Upper lobe of left lung (tissue), 6 donors: ENCODE measurements at regions not wholly inside any gene's neighbourhood (a gene's known extent, or its start where the extent isn't known, plus 50 kb on each side); places are given as distances from the start of the nearest gene placed in this dataset.
A peak's percentile ranks its signal among the peaks of the same experiment; 100 is the strongest.

ENCODE experiments used
- ATAC-seq, 2 donors: fragments of 200-7000 bp; cut with Tn5 transposase; one replicate each; pipeline ENCODE4 v1.9.1; 2022; ENCODE audit warnings: mild to moderate bottlenecking in 2 of 2, moderate library complexity in 2 of 2; ENCODE audit not compliant: low FRiP score in 2 of 2
- DNase-seq, 2 donors: peaks; one replicate each; pipeline ENCODE4 v3.0.0-alpha.2; 2019 to 2020
- H3K27ac ChIP-seq, 4 donors: fragments of 200-600 bp; sonication (generic); one replicate each; pipeline ENCODE4 v1.5.1; 2016 to 2019
- H3K27me3 ChIP-seq, 4 donors: fragments of 200-600 bp; sonication (generic); one replicate each; pipeline ENCODE4 v1.5.1; 2017 to 2019
- H3K36me3 ChIP-seq, 4 donors: fragments of 200-600 bp; sonication (generic); one replicate each; pipeline ENCODE4 v1.5.1; 2016 to 2019
- H3K4me1 ChIP-seq, 4 donors: fragments of 200-600 bp; sonication (generic); one replicate each; pipeline ENCODE4 v1.5.1; 2018 to 2019
- H3K4me3 ChIP-seq, 4 donors: fragments of 200-600 bp; sonication (generic); one replicate each; pipeline ENCODE4 v1.5.1; 2017 to 2019; ENCODE audit warnings: mild to moderate bottlenecking in 2 of 4, moderate library complexity in 1 of 4
- H3K9me3 ChIP-seq, 4 donors: fragments of 200-600 bp; sonication (generic); one replicate each; pipeline ENCODE4 v1.5.1; 2018 to 2019
- CTCF ChIP-seq, 6 experiments: fragments of 450-650 bp in 4 of 6; fragments of 200-600 bp in 2 of 6; sonication (generic) in 2 of 6; IDR thresholded peaks; one replicate each; pipeline ENCODE4 v1.5.1; 2016 to 2019; ENCODE audit warnings: antibody characterized with exemption in 6 of 6
- EP300 ChIP-seq, 4 donors: sonication (generic); formaldehyde crosslinking; IDR thresholded peaks; one replicate each; pipeline ENCODE4 v1.5.1; 2017; ENCODE audit warnings: antibody characterized with exemption in 4 of 4, control low read depth in 2 of 4
- POLR2A ChIP-seq, 4 donors: fragments of 450-650 bp; IDR thresholded peaks; one replicate each; pipeline ENCODE4 v1.5.1; 2016 to 2017; ENCODE audit warnings: antibody characterized with exemption in 4 of 4, mild to moderate bottlenecking in 2 of 4
- POLR2AphosphoS5 ChIP-seq, 2 donors: sonication (generic); formaldehyde crosslinking; IDR thresholded peaks; one replicate each; pipeline ENCODE4 v1.5.1; 2017; ENCODE audit warnings: antibody characterized with exemption in 2 of 2
- WGBS, 2 donors: methylation state at CpG; one replicate each; pipeline ENCODE4 v1.1.5; 2017 to 2018; 5-methylcytosine and 5-hydroxymethylcytosine counted together
- donor health status: DM: no; HTN: no; CAD: no; lungs with moderate emphysema.
- donor health status: DM: no; HTN: yes; CAD: no; lungs with severe emphysema.

GRCh38 chr2:176582176-176582575 lies 312.9 kb downstream of the MTX2 start:
- H3K9me3 ChIP-seq: no peaks in the 10 kb centered on the region
- WGBS, 2 donors: 63 to 87% methylated on average over 2 of the region's 2 CpGs
- H3K4me1 ChIP-seq: no peaks in the 10 kb centered on the region
- DNase-seq: no peak
- no peaks in the 10 kb centered on the region for H3K36me3 ChIP-seq
- no peak overlapping the region for H3K27ac ChIP-seq
- no peak for ATAC-seq
- TF ChIP-seq POLR2AphosphoS5 (IDR thresholded peaks at IDR 0.05) (no peak), EP300 (IDR thresholded peaks at IDR 0.05) (no peak), CTCF (IDR thresholded peaks at IDR 0.05) (no peak), POLR2A (IDR thresholded peaks at IDR 0.05) (no peak)
- no peak overlapping the region for H3K4me3 ChIP-seq
- no peaks in the 10 kb centered on the region for H3K27me3 ChIP-seq

GRCh38 chr2:176582990-176583481 lies 313.8 kb downstream of the MTX2 start:
- no peak for DNase-seq

GRCh38 chr2:176583607-176584006 lies 314.4 kb downstream of the MTX2 start:
- Histone ChIP-seq H3K36me3 (no peaks in the 10 kb centered on the region), H3K27ac (no peak overlapping the region), H3K27me3 (no peaks in the 10 kb centered on the region), H3K4me1 (no peaks in the 10 kb centered on the region), H3K4me3 (no peak overlapping the region), H3K9me3 (no peaks in the 10 kb centered on the region)
- ATAC-seq (peak in 1 of 2 donors; percentile 38), DNase-seq (no peak)
- 39 to 46% methylated on average over 6 of the region's 6 CpGs for whole genome bisulfite sequencing, 2 donors
- no peak for TF ChIP-seq POLR2A (IDR thresholded peaks at IDR 0.05)
- no peak for TF ChIP-seq CTCF (IDR thresholded peaks at IDR 0.05)
- TF ChIP-seq POLR2AphosphoS5 (IDR thresholded peaks at IDR 0.05): no peak
- no peak for TF ChIP-seq EP300 (IDR thresholded peaks at IDR 0.05)

More at GRCh38 chr2:176582990-176583481, 313.8 kb downstream of the MTX2 start:
- Histone ChIP-seq H3K4me1 (no peaks in the 10 kb centered on the region), H3K27ac (no peak overlapping the region), H3K9me3 (no peaks in the 10 kb centered on the region), H3K27me3 (no peaks in the 10 kb centered on the region), H3K36me3 (no peaks in the 10 kb centered on the region), H3K4me3 (no peak overlapping the region)
- TF ChIP-seq POLR2A (IDR thresholded peaks at IDR 0.05): no peak
- TF ChIP-seq EP300 (IDR thresholded peaks at IDR 0.05): no peak
- TF ChIP-seq CTCF (IDR thresholded peaks at IDR 0.05): no peak
- TF ChIP-seq POLR2AphosphoS5 (IDR thresholded peaks at IDR 0.05): no peak
- ATAC-seq: peak in 1 of 2 donors; percentile 94
- WGBS, 2 donors: 49 to 67% methylated on average over 2 of the region's 2 CpGs

GRCh38 chr2:176584333-176584732 lies 315.1 kb downstream of the MTX2 start:
- Histone ChIP-seq H3K36me3 (no peaks in the 10 kb centered on the region), H3K27me3 (no peaks in the 10 kb centered on the region), H3K9me3 (no peaks in the 10 kb centered on the region), H3K27ac (no peak overlapping the region), H3K4me1 (no peaks in the 10 kb centered on the region), H3K4me3 (no peak overlapping the region)
- TF ChIP-seq CTCF (IDR thresholded peaks at IDR 0.05) (no peak), POLR2A (IDR thresholded peaks at IDR 0.05) (no peak), POLR2AphosphoS5 (IDR thresholded peaks at IDR 0.05) (no peak), EP300 (IDR thresholded peaks at IDR 0.05) (no peak)
- WGBS, 2 donors: 74 to 78% methylated on average over 3 of the region's 3 CpGs
- ATAC-seq (no peak), DNase-seq (no peak)

GRCh38 chr2:176585291-176585690 lies 316.0 kb downstream of the MTX2 start:
- DNase-seq: no peak
- WGBS, 2 donors: 76 to 78% methylated on average over 1 of the region's 1 CpG
- Histone ChIP-seq H3K36me3 (no peaks in the 10 kb centered on the region), H3K27ac (no peak overlapping the region), H3K27me3 (no peaks in the 10 kb centered on the region), H3K4me1 (no peaks in the 10 kb centered on the region), H3K4me3 (no peak overlapping the region), H3K9me3 (no peaks in the 10 kb centered on the region)
- no peak for ATAC-seq
- no peak for TF ChIP-seq POLR2A (IDR thresholded peaks at IDR 0.05)
- TF ChIP-seq EP300 (IDR thresholded peaks at IDR 0.05): no peak
- no peak for TF ChIP-seq POLR2AphosphoS5 (IDR thresholded peaks at IDR 0.05)
- no peak for TF ChIP-seq CTCF (IDR thresholded peaks at IDR 0.05)
